ENCODE measurements at regions not wholly inside any gene's neighbourhood (a gene's known extent, or its start where the extent isn't known, plus 50 kb on each side); places are given as distances from the start of the nearest gene placed in this dataset.
"Not testable (repeated sequence)": the region's sequence is repeated elsewhere in the genome, so short reads cannot be mapped to it uniquely, and the experiment has no call there.

- DNase-seq = not testable (repeated sequence)
Observed at GRCh38 chr12:9304540-9304939, 96.3 kb upstream of the PZP start.

GRCh38 chr12:9295872-9296271, 87.7 kb upstream of the PZP start:
- not testable (repeated sequence) for DNase-seq

GRCh38 chr12:9294072-9294620, 86.0 kb upstream of the PZP start:
- DNase-seq = not testable (repeated sequence)

GRCh38 chr12:9293391-9293790, 85.2 kb upstream of the PZP start:
- not testable (repeated sequence) for DNase-seq

- not testable (repeated sequence) for DNase-seq
Observed at GRCh38 chr12:9289984-9290383, 81.8 kb upstream of the PZP start.

- not testable (repeated sequence) for DNase-seq
Observed at GRCh38 chr12:9284724-9285123, 76.5 kb upstream of the PZP start.

GRCh38 chr12:9284197-9284596, 76.0 kb upstream of the PZP start:
- DNase-seq = peak; percentile 10 to 20

GRCh38 chr12:9283346-9284095, 75.3 kb upstream of the PZP start:
- peak; percentile 64 to 77 for DNase-seq

GRCh38 chr12:9276990-9277389, 68.8 kb upstream of the PZP start:
- DNase-seq = no peak

GRCh38 chr12:9273276-9273675, 65.1 kb upstream of the PZP start:
- no peak for DNase-seq

GRCh38 chr12:9271875-9272274, 63.7 kb upstream of the PZP start:
- no peak for DNase-seq

GRCh38 chr12:9264546-9264945, 56.4 kb upstream of the PZP start:
- no peak for DNase-seq

GRCh38 chr12:9260931-9261330, 52.7 kb upstream of the PZP start:
- DNase-seq = no peak

GRCh38 chr12:9258676-9259075, 50.5 kb upstream of the PZP start:
- DNase-seq = no peak
